NOMO-1 treated with DMSO at 0.1 percent for 48 hours (cell line): ENCODE measurements at regions not wholly inside any gene's neighbourhood (a gene's known extent, or its start where the extent isn't known, plus 50 kb on each side); places are given as distances from the start of the nearest gene placed in this dataset.

Source experiments
- DNase-seq: peaks from one replicate; lab custom pipeline; 2025; ENCODE audit not compliant: unreplicated experiment; lab: John Stamatoyannopoulos, UW

DNA sequence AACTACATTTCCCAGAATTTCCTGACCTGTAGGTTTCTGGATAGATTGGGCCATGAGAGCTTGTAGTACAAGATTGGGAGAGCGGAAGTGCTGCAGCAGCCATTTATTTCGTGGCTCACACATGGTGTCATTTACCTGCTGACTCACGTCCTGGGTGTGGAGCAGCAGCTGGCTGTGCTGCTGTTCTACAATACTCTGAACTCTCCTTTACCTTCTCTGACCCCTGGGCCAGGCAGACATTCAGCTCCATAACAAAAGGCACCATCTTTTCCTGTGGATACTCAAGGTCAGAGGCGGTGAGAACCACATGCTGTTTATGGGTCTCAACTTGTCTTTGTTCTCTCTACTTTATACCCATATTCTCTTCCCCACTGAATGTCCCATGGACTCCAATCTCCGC lies 490.2 kb downstream of the IGSF11 start:
- DNase-seq: no peak

DNA sequence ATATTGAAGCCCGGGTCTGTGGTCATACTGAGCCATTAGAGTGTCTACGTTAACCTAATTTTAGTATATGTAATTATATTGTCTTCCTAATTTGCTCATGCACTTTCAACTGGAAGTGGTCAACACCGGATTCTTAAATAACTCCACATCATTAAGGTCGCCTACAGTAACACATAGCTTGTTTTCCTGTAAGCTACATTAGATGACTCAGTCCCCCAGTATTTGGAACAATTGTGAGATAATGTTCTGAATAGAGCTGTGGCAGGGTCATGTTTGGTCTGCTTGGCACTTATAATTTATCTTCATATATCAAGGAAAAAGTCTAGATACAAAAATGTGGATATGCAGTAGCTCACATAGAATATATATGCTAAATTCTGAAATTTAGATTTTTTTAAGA lies 486.2 kb downstream of the IGSF11 start:
- DNase-seq: no peak

DNA sequence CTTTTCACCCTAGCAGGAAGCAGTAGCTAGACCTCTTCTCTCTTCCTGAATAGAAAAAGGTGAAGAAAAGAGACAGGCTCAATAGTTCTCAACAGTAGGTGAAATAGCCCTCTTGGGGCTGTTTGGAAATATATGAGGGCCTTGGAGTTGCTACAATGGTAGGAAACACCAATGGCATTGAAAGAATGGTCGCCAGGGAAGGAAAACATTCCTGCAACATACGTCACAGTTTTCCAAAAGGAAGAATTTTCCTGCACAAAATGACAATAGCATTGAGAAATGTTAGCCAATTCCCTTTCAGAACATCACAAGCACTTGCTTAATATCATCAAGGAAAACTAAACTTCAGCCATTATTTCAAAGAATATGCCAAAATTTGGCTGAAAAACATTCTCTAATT lies 484.5 kb downstream of the IGSF11 start:
- no peak for DNase-seq

DNA sequence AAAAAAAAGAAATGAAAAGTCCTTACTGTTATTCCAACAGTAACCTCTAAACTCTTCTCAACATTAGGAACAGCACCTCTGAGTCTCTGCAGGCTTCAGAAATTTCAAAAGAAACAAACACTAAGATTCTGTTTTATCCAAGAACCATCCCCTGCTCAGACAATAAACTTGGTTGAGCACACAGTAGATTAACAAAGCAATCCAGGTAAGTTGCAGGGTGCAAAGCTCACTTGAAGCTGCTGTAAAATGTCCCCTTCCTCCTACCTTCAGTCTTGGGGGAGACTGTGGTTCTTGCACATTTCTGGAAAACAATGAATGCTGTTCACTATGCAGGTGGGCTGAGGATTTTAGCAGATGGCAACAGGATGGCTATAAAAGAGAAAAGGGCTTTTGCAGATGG lies 484.1 kb downstream of the IGSF11 start:
- DNase-seq: no peak

DNA sequence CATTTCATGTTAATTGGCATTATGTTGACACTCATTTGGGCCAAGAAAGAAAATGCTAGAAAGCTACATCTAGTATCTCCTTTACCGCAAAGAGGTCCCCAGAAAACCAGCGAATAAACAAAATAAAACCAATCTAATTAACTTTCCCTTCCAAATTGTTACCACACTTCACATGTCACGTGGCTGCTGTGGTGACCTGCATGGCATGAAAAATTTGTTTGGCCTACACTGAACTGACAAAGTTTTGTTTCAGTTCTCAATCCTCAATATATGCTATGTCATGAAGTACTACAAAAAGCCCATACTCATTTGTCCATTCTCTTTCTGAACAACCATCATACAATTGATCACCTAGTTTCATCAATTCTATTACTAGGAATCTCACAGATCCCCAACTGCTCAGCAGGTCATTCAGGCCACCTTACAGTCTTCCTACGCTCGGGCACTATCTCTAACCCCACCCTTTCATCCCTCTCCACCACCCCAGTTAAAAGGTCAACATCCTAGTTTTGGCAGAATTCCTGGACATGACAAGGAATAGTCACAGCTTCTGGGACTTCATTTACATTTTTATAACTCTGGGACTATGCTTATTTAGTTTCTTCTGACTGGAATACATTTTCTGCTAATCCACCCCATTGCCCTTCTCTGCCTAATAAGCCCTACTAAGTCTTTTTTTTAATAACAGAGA lies 480.4 kb downstream of the IGSF11 start:
- no peak for DNase-seq

DNA sequence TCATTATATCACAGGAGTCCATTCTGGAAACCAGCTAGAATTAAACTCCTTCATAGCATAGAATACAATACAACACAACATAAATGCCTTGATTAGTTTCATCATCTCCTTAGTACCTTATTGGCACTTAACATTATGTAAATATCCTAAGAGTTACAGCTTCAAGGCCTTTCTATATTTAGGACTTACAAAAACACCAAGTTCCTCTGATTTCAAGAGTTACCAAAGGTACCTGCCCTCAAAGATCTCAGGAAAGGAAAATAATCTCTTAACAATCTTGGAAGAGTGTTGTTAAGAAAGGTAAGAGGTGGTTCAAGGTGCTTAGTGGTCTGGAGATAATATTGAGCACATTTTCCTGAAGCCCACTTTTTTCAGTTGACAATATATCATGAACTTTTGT lies 477.7 kb downstream of the IGSF11 start:
- DNase-seq: no peak

DNA sequence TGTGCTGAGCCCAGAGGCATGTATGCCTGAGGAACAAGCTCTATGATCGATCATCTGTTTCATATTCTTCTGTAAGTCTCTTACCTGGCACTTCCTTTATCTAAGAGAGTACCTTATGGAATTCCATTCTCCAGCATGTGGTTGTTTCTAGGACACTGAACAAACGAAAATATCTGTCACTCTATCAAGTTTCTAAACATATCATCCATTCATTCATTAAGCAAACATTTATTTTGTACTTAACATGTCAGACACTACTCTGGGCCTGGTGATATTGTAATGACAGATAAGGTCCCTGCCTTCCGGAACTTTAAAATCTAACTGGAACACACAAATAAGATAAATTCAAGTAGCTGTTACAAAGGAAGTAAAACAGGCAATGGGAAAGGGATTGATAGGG lies 477.1 kb downstream of the IGSF11 start:
- no peak for DNase-seq

DNA sequence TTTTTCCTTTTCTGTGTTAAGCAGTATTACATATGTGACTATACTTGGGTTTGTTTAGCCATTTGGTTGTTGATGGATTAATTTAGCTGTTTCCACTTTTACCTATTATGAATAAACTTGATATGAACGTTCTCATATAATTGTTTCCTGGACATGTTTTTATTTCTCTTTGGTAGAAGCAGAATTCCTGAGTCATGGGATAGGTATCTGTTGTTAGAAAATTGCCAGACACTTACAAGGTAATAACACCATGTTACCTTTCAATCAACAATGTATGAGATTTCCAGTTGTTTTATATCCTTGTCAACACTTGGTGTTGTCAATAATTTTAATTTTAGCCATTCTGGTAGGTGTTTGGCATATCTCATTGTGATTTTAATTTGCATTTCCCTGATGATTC lies 475.4 kb downstream of the IGSF11 start:
- no peak for DNase-seq

DNA sequence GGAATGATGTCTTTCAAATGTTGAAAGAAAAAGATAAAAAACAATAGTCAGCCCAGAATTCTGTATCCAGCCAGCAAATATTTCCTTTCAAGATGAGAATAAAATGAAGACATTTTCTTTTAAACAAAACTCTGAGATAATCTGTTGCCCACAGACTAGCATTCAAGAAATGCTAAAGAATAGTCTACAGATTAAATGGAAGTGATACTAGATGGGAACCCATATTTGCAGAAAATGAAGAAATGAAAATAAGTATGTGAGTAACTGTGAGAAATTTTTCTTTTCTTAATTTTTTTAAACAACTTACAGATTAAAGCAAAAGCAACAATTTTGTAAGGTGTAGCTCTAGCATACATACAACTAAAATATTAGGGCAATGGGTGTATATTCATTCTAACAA lies 469.8 kb downstream of the IGSF11 start:
- no peak for DNase-seq

DNA sequence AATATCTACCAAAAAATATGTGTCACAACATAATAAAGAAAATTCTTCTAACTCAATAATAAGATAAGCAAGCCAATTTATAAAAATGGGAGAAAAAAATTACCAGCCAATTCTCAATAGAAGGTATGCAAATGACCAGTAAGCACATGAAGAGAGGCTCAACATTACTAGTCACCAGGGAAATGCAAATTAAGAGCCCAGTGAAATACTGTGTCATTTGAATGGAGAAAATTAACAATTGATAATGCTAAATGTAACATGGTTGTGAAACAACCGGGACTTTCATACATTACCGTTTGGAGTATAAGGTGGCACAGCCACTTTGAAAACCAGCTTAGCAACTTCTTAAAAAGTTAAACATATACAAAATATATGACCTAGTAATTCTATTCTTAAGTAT lies 460.7 kb downstream of the IGSF11 start:
- no peak for DNase-seq

DNA sequence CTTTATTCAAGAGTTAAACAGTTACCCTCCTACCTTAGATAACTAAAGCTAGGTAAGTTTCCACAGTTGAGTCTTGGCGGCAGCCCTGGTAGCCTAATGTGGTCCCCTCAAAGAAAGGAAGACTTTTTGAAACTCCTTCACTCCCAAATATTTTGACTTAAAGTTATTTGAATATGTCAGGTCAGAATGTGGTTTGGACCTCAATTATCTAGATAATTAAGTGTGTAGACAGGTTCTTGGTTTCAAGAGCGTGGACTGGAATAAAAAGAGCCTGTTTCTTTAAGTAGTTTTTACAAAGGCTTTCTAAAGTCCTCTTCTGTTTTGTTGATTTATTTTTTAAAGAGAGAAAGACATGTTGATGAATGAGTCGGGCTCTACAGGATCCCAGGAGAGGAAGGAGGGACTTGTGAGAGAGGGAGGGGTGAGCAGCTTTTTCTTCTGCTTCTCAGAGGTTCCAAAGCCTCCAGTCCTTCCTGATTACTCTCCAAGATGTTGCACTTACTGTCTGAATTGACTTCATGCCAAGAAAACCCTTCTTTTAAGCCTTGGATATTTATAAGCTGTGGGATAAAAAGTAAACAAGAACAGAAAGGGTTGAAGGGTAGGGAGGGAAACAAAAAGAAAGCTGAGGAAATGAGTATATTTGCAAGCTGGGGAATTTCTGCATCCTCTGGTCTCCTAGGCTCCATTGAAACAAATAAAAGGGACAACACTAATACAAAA lies 457.4 kb downstream of the IGSF11 start:
- no peak for DNase-seq

DNA sequence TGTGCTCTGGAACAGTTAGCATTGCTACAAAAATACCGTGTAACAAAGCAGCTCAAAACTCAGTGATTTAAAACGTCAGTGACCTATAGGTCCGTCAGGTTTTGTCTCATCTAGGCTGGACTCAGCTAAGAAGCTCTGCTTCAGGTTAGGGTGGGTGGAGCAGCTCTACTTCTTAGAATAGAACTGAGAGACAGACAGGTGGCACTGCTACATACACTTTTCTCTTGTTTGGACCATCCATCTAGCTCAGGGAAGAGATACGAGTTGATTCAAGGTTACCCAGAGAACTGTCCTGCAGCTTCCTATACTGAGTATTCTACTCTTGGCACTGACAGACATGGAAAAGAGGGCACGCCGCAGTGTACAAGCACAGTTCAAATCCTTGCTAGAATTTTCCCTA lies 456.1 kb downstream of the IGSF11 start:
- no peak for DNase-seq

DNA sequence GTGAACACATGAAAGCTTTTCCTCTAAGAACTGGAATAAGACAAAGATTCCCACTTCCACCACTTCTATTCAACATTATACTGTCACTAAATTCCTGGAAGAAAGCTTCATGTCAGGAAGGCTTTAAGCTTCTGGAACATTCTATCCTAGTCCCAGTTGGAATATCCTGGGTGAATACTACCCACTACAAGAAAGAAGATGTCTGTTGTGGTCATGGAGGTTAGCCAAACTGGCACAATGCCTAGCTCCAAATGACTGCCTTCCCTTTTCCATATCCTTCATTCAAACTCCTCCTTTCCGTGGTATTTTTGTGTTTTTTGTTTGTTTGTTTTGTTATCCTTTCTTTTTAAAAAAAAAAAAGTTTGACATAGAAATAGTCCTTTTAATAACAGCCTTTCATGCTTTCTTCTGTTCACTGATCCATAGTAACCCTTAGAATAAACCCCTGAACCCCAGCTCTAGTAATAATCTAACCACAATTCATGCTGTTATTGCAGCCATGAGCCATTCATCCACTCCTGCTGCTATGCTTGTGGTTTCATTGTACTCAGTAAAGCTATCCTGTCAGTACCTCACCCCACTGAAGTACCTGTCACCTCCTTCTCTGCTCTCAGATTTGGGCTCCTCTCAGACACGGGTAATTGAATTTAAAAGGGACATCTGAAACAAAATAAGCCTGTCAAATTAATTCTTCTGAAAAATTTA lies 447.5 kb downstream of the IGSF11 start:
- DNase-seq: no peak

DNA sequence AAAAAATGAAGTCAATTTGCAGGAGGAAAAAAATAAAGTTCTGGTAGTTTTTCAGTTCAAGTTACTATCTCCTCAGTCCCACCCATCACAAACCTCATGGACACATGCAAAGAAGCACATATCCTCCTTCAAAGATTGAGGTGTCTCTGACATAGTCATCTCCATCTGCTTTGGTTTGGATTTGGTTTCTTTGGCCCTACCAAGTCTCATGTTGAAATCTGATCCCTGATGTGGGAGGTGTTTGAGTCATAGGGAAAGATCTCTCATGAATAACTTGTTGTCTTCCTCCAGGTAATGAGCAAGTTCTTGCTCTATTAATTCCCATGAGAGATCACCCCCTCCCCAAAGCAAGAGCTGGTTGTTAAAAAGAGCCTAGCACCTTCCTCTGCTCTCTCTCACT lies 446.8 kb downstream of the IGSF11 start:
- DNase-seq: no peak

DNA sequence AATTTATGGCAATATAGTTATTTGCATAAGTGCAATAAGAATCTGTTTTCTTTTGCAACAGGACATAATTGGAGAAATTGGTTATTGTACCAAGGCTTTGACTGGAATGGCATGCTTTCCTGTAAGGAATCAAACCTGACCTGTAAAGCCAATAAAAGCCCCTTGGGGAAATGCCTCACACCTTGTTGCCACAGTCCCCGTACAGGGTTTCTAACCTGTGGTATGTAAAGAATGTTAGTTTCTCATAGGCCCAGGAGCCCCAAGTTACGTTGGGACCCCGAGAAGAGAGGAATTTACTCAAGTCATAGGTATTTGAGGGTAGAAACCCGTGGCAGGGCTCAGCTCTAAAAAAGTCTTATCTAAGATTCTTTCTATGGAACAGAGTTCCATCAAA lies 441.4 kb downstream of the IGSF11 start:
- no peak for DNase-seq

DNA sequence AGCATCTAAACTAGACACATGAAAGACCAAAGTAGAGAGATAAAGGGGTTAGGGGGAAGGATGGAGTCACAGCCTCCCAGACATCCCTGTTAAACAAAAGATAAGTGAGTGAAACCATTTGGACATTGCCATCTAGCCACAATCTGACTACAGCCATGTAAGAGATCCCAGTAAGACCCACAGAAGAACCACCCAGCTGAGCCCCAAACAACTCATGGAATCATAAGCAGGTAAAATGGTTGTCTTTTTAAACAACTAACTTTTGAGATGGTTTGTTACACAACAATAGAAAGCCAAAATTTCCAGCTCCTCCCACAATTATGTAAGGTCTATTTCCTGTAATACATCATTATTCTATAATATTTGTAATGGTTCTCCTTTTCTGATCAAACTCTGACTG lies 437.5 kb downstream of the IGSF11 start:
- DNase-seq: no peak

DNA sequence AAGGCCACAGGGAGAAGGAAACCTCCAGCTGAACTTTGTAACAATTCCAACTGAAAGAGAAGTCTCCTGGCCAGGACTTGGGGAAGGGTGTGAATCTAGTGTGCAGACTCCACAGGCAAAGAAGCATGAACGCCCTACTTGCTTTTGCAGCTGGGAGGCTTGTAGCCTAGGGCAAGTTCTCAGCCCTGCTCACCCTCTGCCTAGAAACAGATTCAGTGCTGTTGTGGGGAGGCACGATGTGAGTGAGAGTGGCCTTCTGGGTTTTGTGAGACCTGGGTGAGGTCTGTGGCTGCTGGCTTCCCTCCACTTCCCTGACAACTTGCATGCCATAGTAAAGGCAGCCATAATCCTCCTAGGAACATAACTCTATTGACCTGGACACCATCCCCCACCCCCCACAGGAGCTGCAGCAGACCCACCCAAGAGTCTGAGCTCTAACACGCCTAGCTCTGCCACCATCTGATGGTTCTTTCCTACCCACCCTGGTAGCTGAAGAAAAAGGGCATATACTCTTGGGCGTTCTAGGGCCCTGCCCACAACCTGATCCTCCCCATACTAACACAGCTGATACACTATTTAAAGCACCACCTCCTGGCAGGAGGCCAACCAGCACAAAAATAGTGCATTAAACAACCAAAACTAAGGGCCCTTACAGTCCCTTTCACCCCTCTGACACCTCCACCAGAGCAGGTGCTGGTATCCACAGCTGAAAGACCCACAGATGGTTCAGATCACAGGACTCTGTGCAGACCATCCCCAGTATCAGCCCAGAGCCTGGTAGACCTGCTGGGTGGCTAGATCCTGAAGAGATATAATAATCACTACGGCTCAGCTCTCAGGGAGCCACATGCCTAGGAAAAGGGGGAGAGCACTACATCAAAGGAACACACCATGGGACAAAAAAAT lies 426.5 kb downstream of the IGSF11 start:
- no peak for DNase-seq

DNA sequence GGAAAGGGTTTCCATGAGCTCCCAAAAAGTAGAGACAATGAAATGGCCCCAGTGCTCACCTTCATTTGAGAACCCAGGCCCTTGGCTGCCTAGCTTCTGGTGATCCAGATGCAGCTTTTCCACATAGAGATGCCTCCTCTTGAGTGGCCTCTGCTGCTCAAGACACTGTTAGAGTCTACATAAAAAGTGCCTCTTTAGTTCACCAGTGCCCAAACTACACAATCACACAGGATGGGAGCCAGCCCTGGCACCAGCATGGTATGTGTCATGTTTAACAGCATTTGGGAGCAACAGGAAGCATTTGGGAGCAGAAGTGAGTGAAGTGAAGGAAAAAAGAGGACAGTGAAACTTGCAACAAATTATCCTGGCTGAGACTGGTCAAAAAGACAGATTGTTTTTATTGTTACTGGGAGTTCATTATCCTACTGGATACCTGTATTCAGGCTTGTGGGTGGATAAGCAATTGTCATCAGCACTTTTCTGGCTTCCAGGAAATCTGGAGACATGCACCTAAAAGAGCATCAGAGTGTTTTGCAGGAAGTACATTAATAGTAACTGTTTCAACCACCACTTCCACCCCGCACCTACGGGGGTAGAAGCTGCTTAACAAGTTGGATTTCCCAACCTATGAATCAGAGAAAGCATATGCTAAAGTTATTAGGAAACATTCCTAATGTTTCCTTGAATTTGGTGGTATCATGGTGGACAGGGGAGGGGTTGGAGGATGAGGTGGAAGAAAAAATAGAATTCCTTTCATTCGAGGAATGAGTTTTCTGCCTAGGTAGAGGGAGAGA lies 416.2 kb downstream of the IGSF11 start:
- no peak for DNase-seq

DNA sequence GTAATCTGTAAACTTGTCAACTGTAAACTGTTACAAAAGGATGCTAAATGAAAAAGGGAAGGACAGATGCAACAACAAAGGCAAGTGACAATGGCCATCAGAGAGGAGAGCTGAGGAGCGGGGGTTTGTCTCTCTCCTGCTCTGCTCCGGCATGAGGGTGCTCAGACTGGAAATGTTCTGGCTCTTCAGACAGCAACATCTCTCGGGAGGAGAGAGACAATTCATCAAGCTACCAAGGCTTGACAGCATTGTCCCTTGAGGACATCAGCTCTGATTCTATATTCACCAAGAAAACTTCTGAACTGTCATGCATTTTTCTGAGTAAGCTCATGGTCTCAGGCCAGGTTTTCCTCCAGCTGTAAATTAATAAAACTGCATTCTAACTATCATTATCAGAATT lies 408.2 kb downstream of the IGSF11 start:
- DNase-seq: no peak

DNA sequence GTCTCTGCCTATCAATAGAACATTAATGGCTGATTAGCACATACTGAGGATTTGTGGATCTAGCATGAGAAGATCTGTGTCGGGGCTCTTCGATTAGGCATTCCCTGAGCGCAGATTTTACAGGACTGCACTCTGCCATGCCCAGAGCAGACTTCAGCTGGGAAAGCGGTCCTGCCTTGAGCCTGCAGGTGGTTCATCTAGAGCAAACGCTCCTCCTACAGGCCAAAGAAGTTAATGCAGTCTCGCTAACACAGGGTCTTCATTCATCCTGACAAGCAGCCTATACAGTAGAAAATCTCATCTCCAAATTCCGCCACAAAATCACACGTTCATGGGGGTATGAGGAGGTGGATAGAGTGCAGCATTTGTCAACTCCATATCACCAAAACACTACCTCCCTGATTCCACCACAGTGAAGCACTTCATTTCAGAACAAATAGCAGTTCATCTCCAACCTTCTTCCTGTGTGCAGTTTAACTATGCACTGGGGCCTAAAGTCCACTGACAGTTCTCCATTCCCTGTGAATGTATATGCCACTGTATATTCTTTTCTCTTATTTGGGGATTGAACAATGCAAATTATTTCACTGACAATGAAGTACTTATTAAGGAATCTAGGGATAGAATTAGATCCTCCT lies 405.8 kb downstream of the IGSF11 start:
- DNase-seq: no peak
